ENCODE measurements at regions not wholly inside any gene's neighbourhood (a gene's known extent, or its start where the extent isn't known, plus 50 kb on each side); places are given as distances from the start of the nearest gene placed in this dataset.

- Histone ChIP-seq H2AFZ (ENCODE audit: low read depth, low read length) (no peak overlapping the region), H3F3A (ENCODE audit: insufficient read depth, low read length, poor library complexity, severe bottlenecking) (no peaks in the 10 kb centered on the region), H3K4me2 (ENCODE audit: low read length) (no peak overlapping the region), H3K27me3 (ENCODE audit: insufficient read depth, low read depth, low read length) (peaks cover 4% of the 10 kb centered on the region), H3K9me3 (ENCODE audit: low read length) (no peaks in the 10 kb centered on the region), H3K79me2 (replicated peaks; ENCODE audit: insufficient read depth, low read length) (no peaks in the 10 kb centered on the region), H3K9ac (ENCODE audit: low read length) (no peak overlapping the region), H3K36me3 (ENCODE audit: insufficient read depth, low read length) (no peaks in the 10 kb centered on the region), H3K4me3 (ENCODE audit: low read length) (no peak overlapping the region), H4K20me1 (ENCODE audit: insufficient read depth) (no peaks in the 10 kb centered on the region), H3K9me2 (ENCODE audit: insufficient read depth, low read length) (no peaks in the 10 kb centered on the region), H3K27ac (ENCODE audit: low read length) (no peak overlapping the region)
- TF ChIP-seq REST (IDR thresholded peaks at IDR 0.05; ENCODE audit: borderline replicate concordance) (no peak), MXI1 (conservative IDR thresholded peaks at IDR 0.05; ENCODE audit: poor library complexity, severe bottlenecking) (no peak), RAD21 (conservative IDR thresholded peaks at IDR 0.05) (no peak)
Observed at GRCh38 chr11:116209255-116209654, 563.5 kb downstream of the BUD13 start.

GRCh38 chr11:116207421-116208141 lies 565.2 kb downstream of the BUD13 start:
- no peak overlapping the region for H2AFZ ChIP-seq (ENCODE audit: low read depth, low read length)

More at GRCh38 chr11:116207421-116208141, 565.2 kb downstream of the BUD13 start:
- H3K27me3 ChIP-seq (ENCODE audit: insufficient read depth, low read depth, low read length), result peaks cover 4% of the 10 kb centered on the region
- peak overlapping the region; percentile 51 for H3K27ac ChIP-seq (ENCODE audit: low read length)
- H3K36me3 ChIP-seq (ENCODE audit: insufficient read depth, low read length), result no peaks in the 10 kb centered on the region
- H3F3A ChIP-seq (ENCODE audit: insufficient read depth, low read length, poor library complexity, severe bottlenecking), result no peaks in the 10 kb centered on the region
- TF ChIP-seq REST (IDR thresholded peaks at IDR 0.05; ENCODE audit: borderline replicate concordance), result peak; percentile 89
- no peak for TF ChIP-seq CTCF (IDR thresholded peaks at IDR 0.05; ENCODE audit: poor library complexity, severe bottlenecking)
- TF ChIP-seq RAD21 (conservative IDR thresholded peaks at IDR 0.05), result peak; percentile 40
- no peak for TF ChIP-seq EZH2 (IDR thresholded peaks at IDR 0.05; ENCODE audit: borderline replicate concordance, insufficient read depth, low read length, poor library complexity, severe bottlenecking)
- TF ChIP-seq TAF1 (IDR thresholded peaks at IDR 0.05; ENCODE audit: low read depth), result no peak
- TF ChIP-seq SMC3 (conservative IDR thresholded peaks at IDR 0.05; ENCODE audit: poor library complexity), result peak; percentile 44
- peak; percentile 99 for TF ChIP-seq POLR2AphosphoS5 (IDR thresholded peaks at IDR 0.05)
- peak; percentile 93 for TF ChIP-seq EP300 (conservative IDR thresholded peaks at IDR 0.05; ENCODE audit: poor library complexity, severe bottlenecking)
- TF ChIP-seq MXI1 (conservative IDR thresholded peaks at IDR 0.05; ENCODE audit: poor library complexity, severe bottlenecking), result no peak
- no peaks in the 10 kb centered on the region for H4K20me1 ChIP-seq (ENCODE audit: insufficient read depth)
- peak overlapping the region; percentile 51 for H3K4me3 ChIP-seq (ENCODE audit: low read length)
- no peaks in the 10 kb centered on the region for H3K79me2 ChIP-seq (replicated peaks; ENCODE audit: insufficient read depth, low read length)
- peak overlapping the region; percentile 31 for H3K4me2 ChIP-seq (ENCODE audit: low read length)
- no peaks in the 10 kb centered on the region for H3K9me3 ChIP-seq (ENCODE audit: low read length)
- H3K9ac ChIP-seq (ENCODE audit: low read length), result peak overlapping the region; percentile 42
- H3K9me2 ChIP-seq (ENCODE audit: insufficient read depth, low read length), result no peaks in the 10 kb centered on the region

Measured in neural cell (in vitro differentiated cells).